ENCODE measurements at regions not wholly inside any gene's neighbourhood (a gene's known extent, or its start where the extent isn't known, plus 50 kb on each side); places are given as distances from the start of the nearest gene placed in this dataset.

DNA sequence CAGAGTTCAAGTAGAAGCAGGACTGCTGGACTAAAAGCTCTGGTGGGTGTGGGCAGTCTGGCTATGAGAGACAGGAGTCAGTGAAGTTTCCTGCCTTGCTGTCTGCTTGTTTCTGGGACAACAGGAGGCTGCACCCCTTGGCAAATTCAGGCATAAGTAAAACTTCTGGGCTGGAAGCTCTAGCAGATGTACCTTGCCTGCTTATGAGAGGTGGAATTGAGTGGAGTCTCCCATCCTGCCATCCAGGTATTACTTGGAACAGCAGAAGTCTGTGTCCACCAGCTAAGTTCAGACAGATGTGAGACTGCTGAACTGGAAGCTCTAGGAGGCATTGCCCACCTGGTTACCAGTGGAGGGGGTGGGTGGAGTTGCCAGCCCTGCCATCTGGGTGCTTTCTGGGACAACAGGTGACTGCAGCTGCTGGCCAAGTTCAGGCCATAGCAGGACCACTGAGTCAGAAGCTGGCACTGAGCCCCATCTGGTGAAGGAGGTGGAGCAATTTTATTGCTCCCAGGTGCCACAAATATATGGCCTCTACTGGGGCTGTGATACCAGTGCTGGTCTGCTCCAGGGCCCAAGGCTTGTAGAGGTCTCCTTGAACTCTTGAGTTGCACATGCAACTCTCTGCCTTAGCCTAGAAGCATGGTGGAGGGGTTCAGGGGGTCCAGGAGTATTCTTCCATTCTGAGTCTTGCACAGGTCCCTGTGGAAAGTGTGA lies 199.4 kb upstream of the FN1 start:
- in situ Hi-C loops (cut with MboI): no loop called here
- POLR2A ChIA-PET: no interaction called here

More for the DNA sequence above, 199.4 kb upstream of the FN1 start:
- no peaks in the 10 kb centered on the region for H4K20me1 ChIP-seq (replicated peaks; ENCODE audit: control insufficient read depth, insufficient read depth, low read length)
- TF ChIP-seq MTF1 (CRISPR knock-in tag; IDR thresholded peaks at IDR 0.05; ENCODE audit: borderline replicate concordance): no peak
- TF ChIP-seq MBD2 (IDR thresholded peaks at IDR 0.05; ENCODE audit: borderline replicate concordance, low read depth): no peak
- TF ChIP-seq DPF2 (IDR thresholded peaks at IDR 0.05): no peak
- TF ChIP-seq CHD1 (IDR thresholded peaks at IDR 0.05; ENCODE audit: low read length): no peak
- no peak for TF ChIP-seq DACH1 (IDR thresholded peaks at IDR 0.05; ENCODE audit: partially characterized antibody)
- TF ChIP-seq, protein P1, sequence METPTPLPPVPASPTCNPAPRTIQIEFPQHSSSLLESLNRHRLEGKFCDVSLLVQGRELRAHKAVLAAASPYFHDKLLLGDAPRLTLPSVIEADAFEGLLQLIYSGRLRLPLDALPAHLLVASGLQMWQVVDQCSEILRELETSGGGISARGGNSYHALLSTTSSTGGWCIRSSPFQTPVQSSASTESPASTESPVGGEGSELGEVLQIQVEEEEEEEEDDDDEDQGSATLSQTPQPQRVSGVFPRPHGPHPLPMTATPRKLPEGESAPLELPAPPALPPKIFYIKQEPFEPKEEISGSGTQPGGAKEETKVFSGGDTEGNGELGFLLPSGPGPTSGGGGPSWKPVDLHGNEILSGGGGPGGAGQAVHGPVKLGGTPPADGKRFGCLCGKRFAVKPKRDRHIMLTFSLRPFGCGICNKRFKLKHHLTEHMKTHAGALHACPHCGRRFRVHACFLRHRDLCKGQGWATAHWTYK (CRISPR knock-in tag; IDR thresholded peaks at IDR 0.05): no peak
- TF ChIP-seq, protein P2, sequence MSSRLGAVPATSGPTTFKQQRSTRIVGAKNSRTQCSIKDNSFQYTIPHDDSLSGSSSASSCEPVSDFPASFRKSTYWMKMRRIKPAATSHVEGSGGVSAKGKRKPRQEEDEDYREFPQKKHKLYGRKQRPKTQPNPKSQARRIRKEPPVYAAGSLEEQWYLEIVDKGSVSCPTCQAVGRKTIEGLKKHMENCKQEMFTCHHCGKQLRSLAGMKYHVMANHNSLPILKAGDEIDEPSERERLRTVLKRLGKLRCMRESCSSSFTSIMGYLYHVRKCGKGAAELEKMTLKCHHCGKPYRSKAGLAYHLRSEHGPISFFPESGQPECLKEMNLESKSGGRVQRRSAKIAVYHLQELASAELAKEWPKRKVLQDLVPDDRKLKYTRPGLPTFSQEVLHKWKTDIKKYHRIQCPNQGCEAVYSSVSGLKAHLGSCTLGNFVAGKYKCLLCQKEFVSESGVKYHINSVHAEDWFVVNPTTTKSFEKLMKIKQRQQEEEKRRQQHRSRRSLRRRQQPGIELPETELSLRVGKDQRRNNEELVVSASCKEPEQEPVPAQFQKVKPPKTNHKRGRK (tag; IDR thresholded peaks at IDR 0.05): no peak
- TF ChIP-seq HDAC2 (IDR thresholded peaks at IDR 0.05): no peak
- no peak for TF ChIP-seq GABPA (tag; conservative IDR thresholded peaks at IDR 0.05; ENCODE audit: low read depth)
- no peak for TF ChIP-seq ZFP30 (CRISPR knock-in tag; IDR thresholded peaks at IDR 0.05; ENCODE audit: borderline replicate concordance)
- TF ChIP-seq SMARCA5 (IDR thresholded peaks at IDR 0.05): no peak
- no peak for TF ChIP-seq PHB (CRISPR knock-in tag; IDR thresholded peaks at IDR 0.05)
- no peak for TF ChIP-seq ZNF23 (CRISPR knock-in tag; IDR thresholded peaks at IDR 0.05)
- no peak for TF ChIP-seq RBM25 (IDR thresholded peaks at IDR 0.05; ENCODE audit: low read depth, low read length, severe bottlenecking)
- TF ChIP-seq, protein P3, sequence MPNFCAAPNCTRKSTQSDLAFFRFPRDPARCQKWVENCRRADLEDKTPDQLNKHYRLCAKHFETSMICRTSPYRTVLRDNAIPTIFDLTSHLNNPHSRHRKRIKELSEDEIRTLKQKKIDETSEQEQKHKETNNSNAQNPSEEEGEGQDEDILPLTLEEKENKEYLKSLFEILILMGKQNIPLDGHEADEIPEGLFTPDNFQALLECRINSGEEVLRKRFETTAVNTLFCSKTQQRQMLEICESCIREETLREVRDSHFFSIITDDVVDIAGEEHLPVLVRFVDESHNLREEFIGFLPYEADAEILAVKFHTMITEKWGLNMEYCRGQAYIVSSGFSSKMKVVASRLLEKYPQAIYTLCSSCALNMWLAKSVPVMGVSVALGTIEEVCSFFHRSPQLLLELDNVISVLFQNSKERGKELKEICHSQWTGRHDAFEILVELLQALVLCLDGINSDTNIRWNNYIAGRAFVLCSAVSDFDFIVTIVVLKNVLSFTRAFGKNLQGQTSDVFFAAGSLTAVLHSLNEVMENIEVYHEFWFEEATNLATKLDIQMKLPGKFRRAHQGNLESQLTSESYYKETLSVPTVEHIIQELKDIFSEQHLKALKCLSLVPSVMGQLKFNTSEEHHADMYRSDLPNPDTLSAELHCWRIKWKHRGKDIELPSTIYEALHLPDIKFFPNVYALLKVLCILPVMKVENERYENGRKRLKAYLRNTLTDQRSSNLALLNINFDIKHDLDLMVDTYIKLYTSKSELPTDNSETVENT (CRISPR knock-in tag; IDR thresholded peaks at IDR 0.05): no peak
- TF ChIP-seq, protein P4, sequence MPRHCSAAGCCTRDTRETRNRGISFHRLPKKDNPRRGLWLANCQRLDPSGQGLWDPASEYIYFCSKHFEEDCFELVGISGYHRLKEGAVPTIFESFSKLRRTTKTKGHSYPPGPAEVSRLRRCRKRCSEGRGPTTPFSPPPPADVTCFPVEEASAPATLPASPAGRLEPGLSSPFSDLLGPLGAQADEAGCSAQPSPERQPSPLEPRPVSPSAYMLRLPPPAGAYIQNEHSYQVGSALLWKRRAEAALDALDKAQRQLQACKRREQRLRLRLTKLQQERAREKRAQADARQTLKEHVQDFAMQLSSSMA (CRISPR knock-in tag; IDR thresholded peaks at IDR 0.05): no peak
- no peak overlapping the region for H3K9ac ChIP-seq (ENCODE audit: insufficient read depth in 1 of 2, low read depth in 2 of 2, low read length in 2 of 2)
- no peak overlapping the region for H3K27ac ChIP-seq (ENCODE audit: extremely low read depth, low read depth, low read length)
- DNase-seq (ENCODE audit: extremely low read depth in 1 of 4, low spot score in 3 of 4) (no peak), ATAC-seq (no peak), FAIRE-seq (no peak)
- intact Hi-C loops (cut with micrococcal nuclease): no loop called here
- H3K9me1 ChIP-seq (ENCODE audit: control insufficient read depth, insufficient read depth, low read length): no peaks in the 10 kb centered on the region
- H3K27me3 ChIP-seq (ENCODE audit: control insufficient read depth in 2 of 2, insufficient read depth in 2 of 2, low read length in 2 of 2): no peaks in the 10 kb centered on the region
- no peaks in the 10 kb centered on the region for H3K36me3 ChIP-seq (ENCODE audit: control insufficient read depth, insufficient read depth, low read length)
- no TSS peak for BruUV-seq (replicated peaks)
- no peak overlapping the region for H2AFZ ChIP-seq (ENCODE audit: low read depth, low read length)
- H3K4me3 ChIP-seq: no peak overlapping the region
- H3K4me2 ChIP-seq (ENCODE audit: insufficient read depth, low read length): no peak overlapping the region
- CTCF ChIA-PET (ENCODE audit: low intra/inter-chr PET ratio): no interaction called here
- peaks cover 2% of the 10 kb centered on the region; the same call in 1 of the 2 replicates for H3K9me3 ChIP-seq (replicated peaks; ENCODE audit: control insufficient read depth, insufficient read depth, low read depth, low read length)
- H3K79me2 ChIP-seq (ENCODE audit: control insufficient read depth, insufficient read depth, low read length): no peaks in the 10 kb centered on the region
- no peaks in the 10 kb centered on the region; a peak in 1 of 5 replicates for H3K4me1 ChIP-seq (replicated peaks in 1 of 2; ENCODE audit: control insufficient read depth in 2 of 2, insufficient read depth in 2 of 2, low read length in 2 of 2)
